Mesenteric fat pad (tissue), 1 donor: ENCODE measurements at regions not wholly inside any gene's neighbourhood (a gene's known extent, or its start where the extent isn't known, plus 50 kb on each side); places are given as distances from the start of the nearest gene placed in this dataset.

Source experiments
- DNase-seq: peaks from one replicate; pipeline ENCODE4 v3.0.0-alpha.2; 2020; ENCODE audit warnings: low spot score
- donor health status: DM: yes; HTN: yes; CAD: no.

- DNase-seq = no peak
Measured at GRCh38 chr3:178072391-178073305, 463.6 kb upstream of the KCNMB2 start.

- DNase-seq = no peak
Measured at GRCh38 chr3:178073366-178073765, 462.9 kb upstream of the KCNMB2 start.

- DNase-seq = no peak
Measured at GRCh38 chr3:178075344-178075743, 460.9 kb upstream of the KCNMB2 start.

GRCh38 chr3:178078953-178079352 is 457.3 kb upstream of the KCNMB2 start:
- DNase-seq = no peak

- DNase-seq = no peak
Measured at GRCh38 chr3:178079966-178080365, 456.3 kb upstream of the KCNMB2 start.

- DNase-seq = no peak
Measured at GRCh38 chr3:178082326-178082906, 453.8 kb upstream of the KCNMB2 start.

GRCh38 chr3:178083906-178084866 is 452.1 kb upstream of the KCNMB2 start:
- no peak for DNase-seq

GRCh38 chr3:178084938-178085816 is 451.1 kb upstream of the KCNMB2 start:
- no peak for DNase-seq

GRCh38 chr3:178085817-178086123 is 450.5 kb upstream of the KCNMB2 start:
- DNase-seq = no peak

- DNase-seq = no peak
Measured at GRCh38 chr3:178086144-178086825, 450.0 kb upstream of the KCNMB2 start.

- no peak for DNase-seq
Measured at GRCh38 chr3:178087376-178087775, 448.9 kb upstream of the KCNMB2 start.

GRCh38 chr3:178088963-178089362 is 447.3 kb upstream of the KCNMB2 start:
- no peak for DNase-seq

- no peak for DNase-seq
Measured at GRCh38 chr3:178090899-178091298, 445.3 kb upstream of the KCNMB2 start.

GRCh38 chr3:178095522-178095921 is 440.7 kb upstream of the KCNMB2 start:
- no peak for DNase-seq

GRCh38 chr3:178096955-178097354 is 439.3 kb upstream of the KCNMB2 start:
- no peak for DNase-seq

- no peak for DNase-seq
Measured at GRCh38 chr3:178097576-178097975, 438.7 kb upstream of the KCNMB2 start.

- DNase-seq = no peak
Measured at GRCh38 chr3:178099274-178099673, 437.0 kb upstream of the KCNMB2 start.

GRCh38 chr3:178099862-178100261 is 436.4 kb upstream of the KCNMB2 start:
- no peak for DNase-seq

- DNase-seq = no peak
Measured at GRCh38 chr3:178100908-178101307, 435.3 kb upstream of the KCNMB2 start.

GRCh38 chr3:178103140-178103539 is 433.1 kb upstream of the KCNMB2 start:
- no peak for DNase-seq
